Activated T-helper 17 cell treated with anti-CD3 and anti-CD28 coated beads, Interleukin-2, amount 50 U/mL, for 72 hours (primary cell): ENCODE measurements at regions not wholly inside any gene's neighbourhood (a gene's known extent, or its start where the extent isn't known, plus 50 kb on each side); places are given as distances from the start of the nearest gene placed in this dataset.
"Not testable (repeated sequence)": the region's sequence is repeated elsewhere in the genome, so short reads cannot be mapped to it uniquely, and the experiment has no call there.

Experiments used
- ATAC-seq: fragments of 150-1000 bp; cut with Tn5 transposase; replicated peaks from 2 replicates; pipeline ENCODE4 v1.10.0; 2021; ENCODE audit warnings: mild to moderate bottlenecking, moderate library complexity
- H3K27ac Mint-ChIP-seq: one replicate; pipeline ENCODE4 v1.8.0; 2022; ENCODE audit warnings: mixed read lengths
- H3K27me3 Mint-ChIP-seq: one replicate; pipeline ENCODE4 v1.8.0; 2022; ENCODE audit warnings: mixed read lengths
- H3K36me3 Mint-ChIP-seq: one replicate; pipeline ENCODE4 v1.8.0; 2022; ENCODE audit warnings: low read depth, mild to moderate bottlenecking, mixed read lengths
- H3K4me1 Mint-ChIP-seq: one replicate; pipeline ENCODE4 v1.8.0; 2022; ENCODE audit warnings: mixed read lengths
- H3K4me3 Mint-ChIP-seq: one replicate; pipeline ENCODE4 v1.8.0; 2022; ENCODE audit warnings: mild to moderate bottlenecking, mixed read lengths
- H3K9me3 Mint-ChIP-seq: one replicate; pipeline ENCODE4 v1.8.0; 2022; ENCODE audit warnings: mixed read lengths

DNA sequence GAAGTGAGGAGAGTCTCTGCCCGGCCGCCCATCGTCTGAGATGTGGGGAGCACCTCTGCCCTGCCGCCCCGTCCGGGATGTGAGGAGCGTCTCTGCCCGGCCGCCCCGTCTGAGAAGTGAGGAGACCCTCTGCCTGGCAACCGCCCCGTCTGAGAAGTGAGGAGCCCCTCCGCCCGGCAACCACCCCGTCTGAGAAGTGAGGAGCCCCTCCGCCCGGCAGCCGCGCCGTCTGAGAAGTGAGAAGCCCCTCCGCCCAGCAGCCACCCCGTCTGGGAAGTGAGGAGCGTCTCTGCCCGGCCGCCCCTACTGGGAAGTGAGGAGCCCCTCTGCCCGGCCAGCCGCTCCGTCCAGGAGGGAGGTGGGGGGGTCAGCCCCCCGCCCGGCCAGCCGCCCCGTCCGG is 55.2 kb upstream of the CFAP126 start:
- H3K27ac Mint-ChIP-seq, H3K4me1 Mint-ChIP-seq, H3K9me3 Mint-ChIP-seq, H3K27me3 Mint-ChIP-seq, ATAC-seq, H3K4me3 Mint-ChIP-seq: not testable (repeated sequence)
- peaks cover 18% of the 10 kb centered on the region for H3K36me3 Mint-ChIP-seq

DNA sequence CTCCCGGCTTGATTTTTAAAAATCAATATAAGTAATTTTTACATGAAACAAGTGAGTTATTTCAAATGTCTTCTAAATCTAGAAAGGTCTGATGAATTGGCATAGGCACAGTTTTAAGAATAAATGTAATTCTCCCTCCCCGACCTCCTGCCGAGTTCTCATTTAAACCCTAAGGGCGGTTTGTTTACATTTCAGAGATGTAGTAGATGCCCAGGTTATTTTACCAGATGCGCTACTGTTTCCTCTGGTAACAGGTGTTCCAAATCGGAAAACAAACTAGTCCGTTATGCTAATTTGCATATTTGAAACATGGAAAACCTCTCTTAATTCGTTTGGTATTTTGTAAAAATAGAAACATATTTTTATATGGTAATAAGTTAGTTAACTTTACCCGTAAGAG is 53.8 kb upstream of the CFAP126 start:
- Mint-ChIP-seq H3K4me3 (peak overlapping the region; percentile 58), H3K27me3 (no peaks in the 10 kb centered on the region), H3K4me1 (peaks cover 5% of the 10 kb centered on the region), H3K27ac (peak overlapping the region; percentile 94), H3K36me3 (peaks cover 13% of the 10 kb centered on the region), H3K9me3 (no peaks in the 10 kb centered on the region)
- ATAC-seq: no peak

DNA sequence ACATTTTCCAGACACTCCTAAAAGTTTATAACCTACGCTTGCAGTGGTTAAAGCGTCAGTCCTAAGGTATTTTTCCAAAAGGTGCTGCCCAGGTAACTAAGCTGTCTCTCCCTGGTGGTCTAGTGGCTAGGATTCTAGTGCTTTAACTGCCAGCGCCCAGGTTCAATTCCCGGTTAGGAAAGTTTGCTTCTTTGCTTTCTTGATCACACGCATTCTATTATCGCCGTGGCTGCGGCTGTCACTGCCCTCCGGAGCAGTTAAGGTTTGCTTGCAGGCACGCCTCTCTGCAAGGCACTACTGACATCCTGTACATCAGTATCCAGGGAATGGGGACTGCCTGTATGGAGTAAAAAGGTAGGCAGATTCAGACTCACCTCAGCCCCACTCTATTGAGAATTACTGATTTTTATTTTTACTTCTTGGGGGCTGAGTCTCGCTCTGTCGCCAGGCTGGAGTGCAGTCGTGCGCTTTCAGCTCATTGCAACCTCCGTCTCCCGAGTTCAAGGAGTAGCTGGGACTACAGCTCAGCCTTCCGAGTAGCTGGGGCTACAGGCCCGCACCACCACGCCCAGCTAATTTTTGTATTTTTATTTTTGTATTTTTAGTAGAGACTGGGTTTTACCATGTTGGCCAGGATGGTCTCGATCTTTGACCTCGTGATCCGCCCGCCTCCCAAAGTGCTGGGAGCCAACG is 53.2 kb upstream of the CFAP126 start:
- Mint-ChIP-seq H3K9me3 (no peaks in the 10 kb centered on the region), H3K4me3 (no peak overlapping the region), H3K4me1 (peaks cover 5% of the 10 kb centered on the region), H3K36me3 (peaks cover 13% of the 10 kb centered on the region), H3K27me3 (no peaks in the 10 kb centered on the region), H3K27ac (no peak overlapping the region)
- ATAC-seq: no peak

DNA sequence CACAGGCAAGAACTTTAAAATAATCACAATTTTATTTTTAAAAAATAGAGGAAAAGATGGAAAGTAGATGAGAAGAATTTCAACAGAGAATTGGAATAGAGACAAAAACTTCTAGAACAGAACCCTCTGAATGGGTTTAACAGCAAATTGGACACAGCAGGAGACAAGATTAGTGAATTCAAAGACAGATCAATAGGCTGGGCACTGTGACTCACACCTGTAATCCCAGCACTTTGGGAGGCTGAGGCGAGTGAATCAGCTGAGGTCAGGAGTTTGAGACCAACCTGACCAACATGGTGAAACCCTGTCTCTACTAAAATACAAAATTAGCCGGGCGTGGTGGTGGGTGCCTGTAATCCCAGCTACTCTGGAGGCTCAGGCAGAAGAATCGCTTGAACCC is 49.9 kb upstream of the CFAP126 start:
- not testable (repeated sequence) for H3K4me1 Mint-ChIP-seq, H3K36me3 Mint-ChIP-seq, H3K4me3 Mint-ChIP-seq, H3K27ac Mint-ChIP-seq, H3K27me3 Mint-ChIP-seq, H3K9me3 Mint-ChIP-seq
- peak; percentile 52 for ATAC-seq
